NCI-H510A (cell line): ENCODE measurements at regions not wholly inside any gene's neighbourhood (a gene's known extent, or its start where the extent isn't known, plus 50 kb on each side); places are given as distances from the start of the nearest gene placed in this dataset.
A peak's percentile ranks its signal among the peaks of the same experiment; 100 is the strongest.
"Not testable (repeated sequence)": the region's sequence is repeated elsewhere in the genome, so short reads cannot be mapped to it uniquely, and the experiment has no call there.

Source experiments
- DNase-seq: peaks from one replicate; lab custom pipeline; 2025; lab: John Stamatoyannopoulos, UW

DNA sequence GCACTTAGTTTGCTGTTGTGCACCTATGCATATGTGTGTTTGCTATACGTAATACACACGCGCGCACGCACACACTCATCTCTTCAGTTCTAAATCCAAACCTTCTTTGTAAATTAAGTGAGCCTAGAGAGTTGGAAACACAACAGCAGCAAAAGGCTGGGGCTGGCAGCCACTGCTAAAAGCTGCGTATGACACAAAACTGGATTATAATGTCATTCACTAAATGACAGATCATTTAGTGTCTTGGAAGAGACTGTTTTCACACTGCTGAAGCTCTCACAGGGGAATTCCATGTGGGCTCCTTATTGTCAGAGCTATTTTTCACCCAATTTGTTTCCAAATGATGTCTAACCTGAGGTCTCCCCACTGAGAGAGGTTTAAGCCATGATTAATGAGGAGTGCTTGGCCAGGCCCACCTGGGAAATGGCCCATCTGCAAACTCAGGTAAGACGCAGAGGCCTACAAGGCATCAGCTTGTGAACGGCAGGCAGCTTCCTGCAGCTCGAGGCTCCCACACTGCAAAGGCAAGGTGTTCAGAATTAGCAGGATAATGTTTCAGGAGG is 94.2 kb downstream of the OLIG3 start:
- DNase-seq = no peak

DNA sequence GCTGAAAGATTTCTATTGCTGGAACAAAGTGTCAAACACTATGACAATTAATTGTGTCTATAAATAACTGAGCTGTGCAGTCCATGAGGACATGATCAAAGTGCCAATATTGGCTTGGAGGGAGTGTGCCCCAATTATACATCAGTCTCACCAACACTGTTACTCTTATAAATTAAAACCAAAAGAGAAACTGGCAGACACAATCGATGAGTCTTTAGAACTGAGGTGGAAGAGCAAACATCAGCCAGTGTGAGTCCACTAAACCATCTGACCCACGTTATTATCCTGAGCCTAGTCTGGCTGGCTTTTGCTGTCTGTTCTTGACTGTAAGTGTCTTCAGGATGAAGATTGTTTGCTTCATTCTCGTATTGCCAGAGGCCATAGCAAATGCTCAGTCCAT is 98.9 kb downstream of the OLIG3 start:
- DNase-seq = no peak

DNA sequence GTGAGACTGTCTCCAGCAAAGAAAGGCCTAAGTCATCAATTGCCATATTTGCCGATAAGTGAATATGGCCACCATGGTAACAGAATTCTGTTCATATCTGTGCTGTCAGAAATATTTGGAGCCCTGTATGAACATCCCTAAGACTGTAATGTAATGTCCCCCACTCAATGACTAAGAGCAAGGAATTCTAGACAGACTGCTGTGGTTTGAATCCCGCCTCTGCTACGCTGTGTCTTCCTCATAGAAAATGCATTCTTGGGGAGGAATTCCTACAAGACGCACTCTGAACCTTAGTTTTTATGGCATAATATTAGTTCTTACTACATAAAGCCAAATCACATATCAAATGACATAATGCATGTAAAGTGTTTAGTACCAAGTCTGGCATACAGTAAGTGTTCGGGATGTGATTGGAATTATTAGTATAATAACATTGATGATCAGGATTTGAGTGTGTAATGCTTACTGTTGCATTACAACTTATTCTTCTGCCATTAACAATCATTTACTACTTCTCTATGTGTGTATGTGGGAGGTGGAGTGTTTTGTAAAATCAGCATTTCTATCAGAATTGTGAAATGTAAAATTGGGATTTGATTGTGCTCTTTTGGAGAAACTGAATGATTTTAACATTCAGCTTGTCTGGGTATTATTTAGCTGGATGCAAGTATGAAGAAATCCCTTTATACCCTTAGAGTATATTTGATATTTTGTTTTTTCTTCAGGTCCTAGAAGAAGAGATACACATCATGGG is 103.0 kb downstream of the OLIG3 start:
- no peak for DNase-seq

DNA sequence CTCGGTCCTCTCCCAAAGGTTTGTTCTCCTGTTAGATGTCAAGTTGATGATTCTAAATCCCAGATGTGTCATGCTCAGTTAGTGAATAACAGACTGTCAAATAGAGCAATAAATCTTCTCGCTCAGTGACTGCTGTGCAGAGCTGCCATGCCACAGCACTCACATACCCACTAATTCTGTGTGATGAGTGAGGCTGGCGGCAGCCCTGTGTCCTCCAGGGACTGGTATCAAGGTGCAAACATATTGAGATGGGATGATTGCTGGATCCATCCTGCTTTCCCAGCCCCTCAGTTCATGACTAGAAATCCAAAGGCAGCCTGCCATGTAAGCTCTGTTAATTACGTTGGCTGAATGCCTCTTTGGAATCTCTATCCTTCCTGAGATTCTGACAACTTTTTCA is 103.9 kb downstream of the OLIG3 start:
- no peak for DNase-seq

DNA sequence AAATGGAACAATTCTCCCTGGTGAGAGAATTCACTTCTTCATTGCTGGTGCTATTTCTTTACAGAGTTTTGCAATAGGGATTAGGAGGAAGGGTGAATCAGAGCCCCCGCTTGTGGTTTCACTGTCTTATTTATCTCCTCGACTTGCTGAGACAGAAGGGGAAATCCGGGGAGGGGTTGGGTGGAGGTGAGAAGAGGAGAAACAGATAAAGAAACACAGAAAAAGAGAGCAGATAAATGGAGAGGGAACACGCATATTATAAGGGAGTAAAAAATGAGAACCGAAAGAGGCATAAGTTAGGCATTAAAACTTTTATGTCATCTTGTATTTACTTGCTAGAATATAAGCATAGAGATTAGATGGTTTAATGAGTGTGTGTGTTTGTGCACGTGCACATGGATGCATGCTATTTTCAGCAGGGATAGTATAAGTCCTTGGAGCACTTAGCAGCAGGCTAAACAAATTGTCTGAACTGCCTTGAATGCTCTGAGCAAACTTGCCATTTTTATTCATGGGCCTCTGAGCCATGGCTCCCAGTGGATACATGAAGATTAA is 105.0 kb downstream of the OLIG3 start:
- no peak for DNase-seq

DNA sequence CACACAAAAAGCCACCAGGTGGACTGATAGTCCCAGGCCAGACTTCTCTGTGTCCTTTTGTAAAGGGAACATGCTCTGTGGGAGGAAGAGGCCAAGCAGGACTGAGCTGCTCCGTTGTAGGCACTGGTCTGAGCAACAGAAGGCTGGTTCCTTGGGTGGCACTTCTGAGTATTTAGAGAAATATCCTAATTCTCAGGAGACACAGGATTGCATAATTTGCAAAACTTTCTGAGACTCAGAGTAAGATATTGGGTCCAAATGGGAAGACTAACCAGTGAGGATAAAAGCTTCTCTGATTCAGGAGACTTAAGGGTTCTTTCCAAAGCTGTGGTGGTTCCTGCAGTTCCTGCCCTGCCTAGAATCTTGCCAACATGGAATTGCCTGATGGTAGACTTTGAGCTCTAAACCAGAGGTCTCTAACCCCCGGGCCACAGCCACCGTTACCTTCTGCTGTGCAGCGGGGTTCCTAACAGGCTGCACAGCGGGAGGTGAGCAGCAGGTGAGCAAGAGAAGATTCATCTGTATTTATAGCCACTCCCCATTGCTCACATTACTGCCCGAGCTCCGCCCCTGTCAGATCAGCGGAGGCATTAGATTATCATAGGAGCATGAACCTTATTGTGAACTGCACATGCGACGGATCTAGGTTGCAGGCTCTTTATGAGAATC is 107.0 kb downstream of the OLIG3 start:
- DNase-seq = peak; percentile 38

DNA sequence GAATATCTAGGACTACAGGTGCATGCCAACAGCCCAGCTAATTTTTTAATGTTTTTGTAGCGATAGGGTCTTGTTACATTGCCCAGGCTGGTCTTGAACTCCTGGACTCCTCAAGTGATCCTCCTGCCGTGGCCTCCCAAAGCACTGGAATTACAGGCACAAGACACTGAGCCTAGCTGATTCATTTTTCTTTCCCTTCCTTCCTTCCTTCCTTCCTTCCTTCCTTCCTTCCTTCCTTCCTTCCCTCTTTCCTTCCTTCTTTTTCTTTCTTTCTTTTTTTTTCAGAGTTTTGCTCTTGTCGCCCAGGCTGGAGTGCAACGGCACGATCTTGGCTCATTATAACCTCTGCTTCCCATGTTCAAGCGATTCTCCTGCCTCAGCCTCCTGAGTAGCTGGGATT is 110.9 kb downstream of the OLIG3 start:
- DNase-seq = not testable (repeated sequence)

DNA sequence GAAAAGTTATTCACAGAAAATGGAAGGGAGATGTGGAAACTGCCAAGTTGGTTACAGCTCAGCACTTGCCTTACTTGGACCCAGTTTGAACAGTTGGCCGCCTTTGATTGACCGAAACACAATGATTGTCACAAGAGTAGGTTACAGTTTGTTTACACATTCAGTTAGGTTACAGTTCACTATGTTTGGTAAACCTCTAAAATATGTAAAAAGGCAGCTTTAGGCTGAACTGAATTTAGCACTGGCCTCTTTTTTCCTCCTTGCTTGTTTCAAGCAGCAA is 116.2 kb downstream of the OLIG3 start:
- no peak for DNase-seq

DNA sequence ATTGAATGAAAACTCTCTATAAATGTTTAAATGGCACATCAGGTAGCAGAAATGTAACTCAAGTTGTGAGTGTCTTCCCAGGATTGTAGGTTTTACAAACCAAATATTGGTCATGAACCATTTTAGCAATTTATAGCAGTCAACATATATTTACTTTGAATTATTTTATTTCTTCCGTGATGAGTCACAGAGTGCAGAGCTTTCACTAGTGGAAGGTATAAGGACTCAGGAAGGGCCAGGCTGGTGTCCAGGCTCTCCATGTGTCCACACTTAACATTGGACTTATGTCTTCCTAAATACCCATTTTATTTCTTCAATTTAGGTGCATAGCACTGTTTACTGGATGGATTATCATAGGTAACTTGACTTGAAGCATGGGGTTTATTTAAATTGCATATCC is 120.9 kb downstream of the OLIG3 start:
- no peak for DNase-seq

DNA sequence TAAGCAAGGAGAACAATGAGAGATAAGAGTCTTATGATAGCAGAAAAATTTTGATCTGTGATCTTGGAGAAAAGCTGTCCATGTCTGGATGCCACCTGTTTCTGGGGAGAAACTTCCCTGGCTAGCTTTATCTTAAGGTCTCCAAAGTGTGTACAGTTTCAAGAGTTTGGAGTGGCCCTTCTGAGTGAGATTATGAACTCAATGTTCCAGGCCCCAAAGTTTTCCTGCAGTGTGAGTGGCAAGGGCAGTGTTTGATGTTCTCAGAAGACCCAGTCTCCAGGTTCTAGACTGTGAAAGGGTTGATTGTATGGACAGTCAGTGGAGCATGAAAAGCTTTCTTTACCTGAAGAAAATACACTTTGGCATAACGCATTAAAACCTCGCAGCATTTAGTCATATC is 121.7 kb downstream of the OLIG3 start:
- no peak for DNase-seq

DNA sequence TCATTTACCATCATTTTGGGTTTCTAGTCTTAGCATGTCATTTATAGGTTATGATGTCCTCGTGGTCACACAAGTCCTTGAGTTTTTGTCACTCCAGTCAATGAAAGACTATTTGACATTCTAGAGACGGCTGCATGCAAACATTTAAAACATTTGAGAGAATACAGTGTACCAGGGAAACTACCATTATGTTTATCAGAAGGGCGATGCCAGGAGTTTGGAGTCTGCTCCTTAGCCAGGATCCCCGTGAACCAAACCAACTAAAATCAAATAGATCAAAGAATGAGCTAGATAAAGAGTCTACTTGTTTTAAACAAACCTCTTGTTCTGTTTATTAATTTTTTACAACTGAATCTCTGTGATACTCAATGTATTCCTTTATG is 122.6 kb downstream of the OLIG3 start:
- no peak for DNase-seq

DNA sequence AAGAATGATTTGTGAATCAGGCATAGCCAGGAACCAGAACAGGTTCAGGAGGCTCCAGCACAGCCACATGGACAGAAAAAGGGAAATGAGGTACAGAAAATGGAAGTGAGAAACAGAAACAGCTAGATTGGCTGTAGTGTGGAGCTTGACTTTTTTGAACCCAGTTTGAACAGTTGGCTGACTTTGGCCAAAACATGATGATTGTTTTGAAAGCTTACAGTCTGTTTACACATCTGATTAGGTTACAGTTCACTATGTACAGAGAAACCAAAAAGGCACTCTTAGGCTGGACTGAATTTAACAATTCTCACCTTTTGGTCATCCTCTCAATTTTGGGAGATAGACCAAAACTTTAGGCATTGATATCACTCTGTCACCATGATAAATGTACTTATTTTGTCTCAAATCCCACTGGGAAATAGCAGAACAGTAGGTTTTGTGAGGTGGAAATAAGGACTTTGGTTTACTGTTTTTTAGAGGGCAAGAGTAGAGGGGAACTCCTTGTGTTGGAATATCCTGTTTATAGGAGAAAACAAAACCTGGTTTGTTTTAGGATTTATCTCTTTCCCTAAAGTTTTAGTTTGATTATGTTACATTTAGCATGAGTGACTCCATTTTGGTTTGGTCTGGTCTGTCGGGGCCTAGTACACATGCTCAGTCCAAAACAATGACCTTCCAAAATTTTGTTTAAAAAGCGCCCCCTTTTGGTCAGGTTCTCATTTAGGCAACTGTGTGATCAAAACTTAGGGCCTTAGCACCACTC is 123.1 kb downstream of the OLIG3 start:
- no peak for DNase-seq

DNA sequence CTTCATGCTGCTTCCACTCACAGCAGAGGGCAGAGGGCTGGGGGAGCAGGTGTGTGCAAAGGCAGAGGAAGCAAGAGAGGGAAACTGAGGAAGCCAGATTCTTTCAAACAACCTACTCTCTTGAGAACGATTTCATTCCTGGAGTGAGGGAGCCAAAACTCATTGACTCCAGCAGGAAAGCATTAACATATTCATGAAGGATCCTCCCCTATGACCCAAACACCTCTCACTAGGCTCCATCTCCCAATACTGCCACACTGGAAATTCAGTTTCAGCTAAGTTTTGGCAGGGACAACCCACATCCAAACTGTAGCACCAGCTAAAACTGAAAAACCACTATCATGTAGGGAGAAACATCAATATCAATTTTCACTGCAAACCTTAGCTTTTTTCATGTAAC is 125.1 kb downstream of the OLIG3 start:
- DNase-seq = no peak

DNA sequence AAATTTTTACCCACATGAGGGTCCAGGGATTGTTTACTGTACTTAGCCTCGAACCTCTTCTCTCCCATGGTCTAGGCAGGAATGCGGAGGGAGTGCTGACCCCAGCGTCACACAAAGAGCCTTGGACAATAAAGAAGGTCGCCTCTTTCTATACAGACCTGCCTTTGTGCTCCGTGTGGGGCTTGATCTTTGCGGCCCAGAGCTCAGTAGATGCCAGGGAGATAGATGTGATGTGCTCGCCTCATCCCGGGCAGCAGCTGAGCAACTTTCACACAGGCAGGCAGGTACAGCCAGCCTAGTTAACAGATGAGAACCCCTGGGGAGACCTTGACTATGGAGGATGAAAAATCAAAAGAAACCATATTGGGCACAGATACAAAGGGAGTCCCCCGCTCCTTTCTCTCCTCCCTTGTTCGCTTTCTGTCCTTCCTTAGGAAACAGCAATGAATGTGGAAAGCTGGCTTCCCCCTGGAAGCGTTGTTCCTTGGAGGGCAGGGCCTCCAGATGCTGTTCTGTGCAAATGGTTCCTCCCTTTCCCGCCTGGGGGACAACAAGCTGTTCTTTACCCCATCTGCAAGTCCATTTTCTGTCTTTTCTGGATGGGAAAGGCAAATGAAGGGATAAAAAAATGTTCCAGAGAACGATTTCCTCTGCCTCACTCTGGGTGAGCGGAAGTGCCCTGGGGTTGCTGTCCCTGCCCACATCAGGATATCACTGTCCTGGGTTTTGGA is 128.3 kb downstream of the OLIG3 start:
- no peak for DNase-seq

DNA sequence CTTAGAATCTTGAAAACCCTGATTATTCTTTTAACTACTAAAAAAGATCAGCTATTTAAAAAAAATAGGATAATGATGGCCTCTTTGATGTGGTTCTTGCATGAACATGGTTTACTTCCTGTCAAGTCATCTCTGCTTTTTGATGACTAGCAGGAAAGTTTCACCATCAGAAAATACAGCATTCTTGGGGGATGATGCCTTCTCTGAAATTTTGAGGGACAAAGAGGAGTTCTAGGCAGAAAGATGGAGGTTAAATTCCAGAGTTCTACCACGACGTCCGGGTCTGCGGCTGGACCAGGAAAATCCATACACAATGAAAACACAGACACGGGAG is 130.4 kb downstream of the OLIG3 start:
- no peak for DNase-seq

DNA sequence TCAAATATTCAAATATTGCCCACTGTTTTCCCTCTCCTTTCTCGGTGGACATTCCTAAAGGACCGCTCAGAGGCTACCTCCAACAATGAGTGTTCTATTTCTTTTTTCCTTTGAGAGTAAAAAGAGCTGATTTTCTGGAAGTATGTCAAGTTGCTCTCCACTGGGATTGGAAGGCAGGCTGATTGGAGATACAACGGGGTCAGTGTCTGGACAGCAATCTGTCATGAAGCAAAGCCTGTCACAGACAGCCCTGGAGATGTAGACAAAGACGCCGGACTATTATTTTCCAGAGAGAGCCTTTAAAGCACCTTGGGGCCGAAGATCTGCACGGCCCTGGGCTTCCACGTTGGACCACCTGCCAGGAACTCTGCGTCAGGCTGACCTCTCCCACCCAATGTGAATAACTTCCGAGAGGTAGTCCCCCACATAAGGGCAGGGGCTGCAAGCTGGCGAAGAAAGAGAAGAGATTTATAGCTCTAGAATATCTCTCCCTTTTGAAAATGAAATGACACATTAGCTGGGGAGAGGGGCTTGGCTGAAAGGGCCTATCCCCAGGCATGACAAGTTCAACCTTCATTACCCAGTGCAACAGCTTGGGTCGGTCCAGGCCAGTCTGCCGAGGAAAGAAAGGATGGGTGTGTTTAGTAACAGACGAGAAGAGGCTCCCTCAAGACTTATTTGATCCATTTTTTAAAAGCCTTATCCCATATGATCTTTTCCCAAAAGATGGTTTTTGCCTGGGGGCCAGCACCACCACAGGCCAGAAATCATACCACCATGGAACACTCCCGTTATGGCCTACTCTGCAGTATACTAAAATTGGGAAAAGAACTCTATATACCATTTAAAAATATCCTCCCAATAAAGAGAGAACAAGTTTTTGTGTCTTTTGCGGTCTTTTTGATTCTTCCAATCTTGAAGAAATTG is 131.1 kb downstream of the OLIG3 start:
- DNase-seq = no peak

DNA sequence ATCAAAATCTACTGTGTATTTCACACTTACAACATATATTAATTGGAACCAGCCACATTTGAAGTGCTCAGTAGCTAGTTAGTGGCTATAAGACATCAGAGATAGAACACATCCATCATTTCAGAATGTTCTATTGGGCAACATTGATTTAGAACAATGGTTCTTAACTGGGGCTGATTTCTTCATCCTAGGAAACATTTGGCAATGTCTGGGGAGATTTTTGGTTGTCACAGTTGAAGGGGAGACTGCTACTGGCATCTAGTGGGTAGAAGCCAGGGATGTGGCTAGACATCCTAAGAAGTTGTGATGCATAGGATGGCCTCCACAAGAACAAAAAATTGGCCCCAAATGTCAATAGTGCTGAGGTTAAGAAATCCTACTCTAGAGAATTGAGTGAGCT is 132.5 kb downstream of the OLIG3 start:
- DNase-seq = no peak

DNA sequence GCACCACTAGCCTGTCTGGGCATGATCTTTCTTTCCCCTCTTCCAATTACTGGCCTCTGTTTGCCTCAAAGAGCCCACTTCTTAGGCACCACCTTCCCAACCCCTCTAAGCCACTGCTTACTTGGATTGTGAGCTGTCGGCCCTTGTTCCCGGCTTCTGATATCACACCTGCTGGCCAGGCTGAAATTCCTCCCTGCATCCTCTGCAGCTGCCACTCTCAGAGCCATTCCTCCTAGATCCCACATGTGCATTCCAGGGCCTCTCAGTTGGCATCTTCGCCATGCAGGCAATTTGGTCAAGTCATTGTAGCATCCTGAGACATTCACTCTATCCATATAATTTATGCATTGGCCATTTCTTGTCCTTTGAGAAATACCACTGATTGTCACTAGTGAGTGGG is 135.9 kb downstream of the OLIG3 start:
- no peak for DNase-seq

DNA sequence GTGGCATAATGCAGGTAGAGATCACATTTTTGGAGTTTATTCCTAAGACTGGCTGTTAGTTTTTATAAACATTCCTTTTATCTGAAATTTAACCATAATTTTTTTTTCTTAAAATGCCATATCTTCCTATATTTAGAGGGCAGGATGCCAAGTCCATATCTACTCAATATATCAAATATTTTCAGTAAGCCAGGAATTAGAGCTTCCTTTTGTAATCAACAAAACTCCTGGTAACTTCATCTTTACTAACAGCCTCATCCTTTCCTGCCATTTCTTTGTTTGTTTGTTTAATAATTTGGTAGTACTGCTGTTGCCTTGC is 136.3 kb downstream of the OLIG3 start:
- no peak for DNase-seq

DNA sequence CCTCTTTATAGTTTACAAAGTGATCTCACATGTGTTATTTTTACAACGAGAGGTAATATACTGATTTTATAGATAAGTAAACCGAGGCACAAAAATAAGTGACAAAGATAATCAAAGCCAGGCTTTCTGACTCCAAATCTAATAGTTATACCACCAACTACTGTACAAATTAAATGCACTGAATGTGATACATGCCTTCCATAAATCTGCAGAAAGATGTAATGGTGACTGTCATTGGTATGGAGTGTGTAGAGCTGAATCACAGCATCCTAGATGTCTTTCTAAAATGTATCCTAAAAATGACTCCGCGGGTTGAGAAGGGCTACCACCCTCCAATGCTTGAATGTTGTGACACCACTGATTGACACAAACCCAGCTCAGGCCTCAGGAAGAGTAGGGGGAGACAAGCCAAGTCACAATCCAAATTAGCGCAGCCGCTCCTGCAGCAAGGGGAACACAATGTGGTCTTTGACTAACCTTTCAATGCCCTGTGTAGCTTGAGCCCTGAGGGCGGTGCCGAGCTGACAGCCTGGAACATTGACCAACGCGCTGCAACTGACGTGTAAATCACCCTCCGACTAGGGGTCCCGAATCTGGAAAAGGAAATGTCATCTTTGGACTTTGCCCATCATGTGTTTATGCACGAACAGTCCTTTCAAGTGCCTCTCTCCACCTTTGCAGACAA is 136.8 kb downstream of the OLIG3 start:
- no peak for DNase-seq
